Activated gamma-delta T cell treated with anti-CD3 and anti-CD28 coated beads, Interleukin-2, amount 50 U/mL, for 16 hours (primary cell): ENCODE measurements at regions not wholly inside any gene's neighbourhood (a gene's known extent, or its start where the extent isn't known, plus 50 kb on each side); places are given as distances from the start of the nearest gene placed in this dataset.

Source experiments
- DNase-seq: peaks from one replicate; pipeline ENCODE4 v3.0.0-alpha.2; 2020; ENCODE audit warnings: low read depth

GRCh38 chr2:198219292-198219691 is 414.9 kb downstream of the PLCL1 start:
- DNase-seq = no peak

GRCh38 chr2:198214114-198214596 is 409.8 kb downstream of the PLCL1 start:
- DNase-seq = no peak

- no peak for DNase-seq
Observed at GRCh38 chr2:198213253-198213652, 408.9 kb downstream of the PLCL1 start.

- no peak for DNase-seq
Observed at GRCh38 chr2:198211706-198212105, 407.3 kb downstream of the PLCL1 start.

- no peak for DNase-seq
Observed at GRCh38 chr2:198203336-198204069, 399.1 kb downstream of the PLCL1 start.
